GM12891 (cell line): ENCODE measurements at regions not wholly inside any gene's neighbourhood (a gene's known extent, or its start where the extent isn't known, plus 50 kb on each side); places are given as distances from the start of the nearest gene placed in this dataset.
"Not testable (repeated sequence)": the region's sequence is repeated elsewhere in the genome, so short reads cannot be mapped to it uniquely, and the experiment has no call there.

Source experiments
- POLR2A ChIP-seq: IDR thresholded peaks from 2 replicates; pipeline ENCODE4 v1.6.1; 2011; ENCODE audit warnings: low read depth, low read length, control low read depth
- POLR2AphosphoS5 ChIP-seq: IDR thresholded peaks from 2 replicates; pipeline ENCODE4 v1.6.1; 2011; ENCODE audit warnings: low read depth, low read length, control low read depth
- SPI1 ChIP-seq: IDR thresholded peaks from 2 replicates; pipeline ENCODE4 v1.6.1; 2011; ENCODE audit warnings: low read depth, low read length, control low read depth

DNA sequence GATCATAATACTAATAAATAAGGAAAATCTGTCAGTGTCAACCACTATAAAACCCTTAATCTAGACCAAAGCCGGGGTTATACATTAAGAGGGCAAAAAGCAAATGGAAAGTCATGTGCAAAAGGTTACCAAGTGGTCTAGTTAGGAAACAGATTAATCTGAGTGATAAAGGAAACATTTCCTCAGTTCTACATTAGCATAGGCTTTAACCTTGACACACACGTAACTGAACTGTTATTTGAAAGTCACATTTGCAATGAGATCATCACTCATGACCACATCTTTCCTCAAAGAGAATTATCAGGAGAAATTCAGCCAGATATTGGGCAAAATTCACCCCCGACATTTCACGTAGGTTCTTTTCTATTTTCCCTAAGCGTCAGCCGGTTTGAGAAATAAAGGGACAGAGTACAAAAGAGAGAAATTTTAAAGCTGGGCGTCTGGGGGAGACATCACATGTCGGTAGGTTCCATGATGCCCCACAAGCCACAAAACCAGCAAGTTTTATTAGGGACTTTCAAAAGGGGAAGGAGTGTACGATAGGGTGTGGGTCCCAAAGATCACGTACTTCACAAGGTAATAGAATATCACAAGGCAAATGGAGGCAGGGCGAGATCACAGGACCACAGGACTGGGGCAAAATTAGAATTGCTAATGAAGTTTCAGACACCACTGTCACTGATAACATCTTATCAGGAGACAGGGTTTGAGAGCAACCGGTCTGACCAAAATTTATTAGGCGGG lies 76.8 kb upstream of the DST start:
- not testable (repeated sequence) for TF ChIP-seq POLR2AphosphoS5, SPI1, POLR2A
